RWPE2 (cell line): ENCODE measurements at regions not wholly inside any gene's neighbourhood (a gene's known extent, or its start where the extent isn't known, plus 50 kb on each side); places are given as distances from the start of the nearest gene placed in this dataset.

ENCODE experiments used
- ATAC-seq: fragments of 200-7000 bp; cut with Tn5 transposase; 3 replicates; pipeline ENCODE4 v1.9.1; 2021; ENCODE audit warnings: low read depth
- DNase-seq: peaks from one replicate; pipeline ENCODE4 v3.0.0-alpha.2; 2020; ENCODE audit warnings: low spot score
- H3K27ac ChIP-seq: fragments of 450-650 bp; 2 replicates; pipeline ENCODE4 v1.5.1; 2017; ENCODE audit warnings: mild to moderate bottlenecking; ENCODE audit not compliant: poor library complexity, severe bottlenecking
- H3K27me3 ChIP-seq: fragments of 250-450 bp; sonication (Bioruptor Pico); 2 replicates; pipeline ENCODE4 v1.5.1; 2021; ENCODE audit warnings: mild to moderate bottlenecking, moderate library complexity; ENCODE audit not compliant: insufficient read depth, poor library complexity, severe bottlenecking
- H3K36me3 ChIP-seq: fragments of 250-450 bp; sonication (Bioruptor Pico); 2 replicates; pipeline ENCODE4 v1.5.1; 2020; ENCODE audit warnings: low read depth, mild to moderate bottlenecking, moderate library complexity
- H3K4me1 ChIP-seq: fragments of 250-450 bp; sonication (Bioruptor Pico); 2 replicates; pipeline ENCODE4 v1.5.1; 2021; ENCODE audit warnings: mild to moderate bottlenecking, moderate library complexity; ENCODE audit not compliant: insufficient read depth, poor library complexity, severe bottlenecking
- H3K4me3 ChIP-seq: fragments of 250-450 bp; sonication (Bioruptor Pico); 2 replicates; pipeline ENCODE4 v1.5.1; 2021; ENCODE audit warnings: mild to moderate bottlenecking, moderate library complexity; ENCODE audit not compliant: severe bottlenecking
- H3K9me3 ChIP-seq: fragments of 250-450 bp; sonication (Bioruptor Pico); 2 replicates; pipeline ENCODE4 v1.5.1; 2021; ENCODE audit warnings: mild to moderate bottlenecking, moderate library complexity; ENCODE audit not compliant: severe bottlenecking
- TF ChIP-seq, protein P1 (sequence below): fragments of 450-650 bp; IDR thresholded peaks from one replicate; pipeline ENCODE4 v1.5.1; 2017; ENCODE audit warnings: mild to moderate bottlenecking, moderate library complexity; ENCODE audit not compliant: poor library complexity, severe bottlenecking

DNA sequence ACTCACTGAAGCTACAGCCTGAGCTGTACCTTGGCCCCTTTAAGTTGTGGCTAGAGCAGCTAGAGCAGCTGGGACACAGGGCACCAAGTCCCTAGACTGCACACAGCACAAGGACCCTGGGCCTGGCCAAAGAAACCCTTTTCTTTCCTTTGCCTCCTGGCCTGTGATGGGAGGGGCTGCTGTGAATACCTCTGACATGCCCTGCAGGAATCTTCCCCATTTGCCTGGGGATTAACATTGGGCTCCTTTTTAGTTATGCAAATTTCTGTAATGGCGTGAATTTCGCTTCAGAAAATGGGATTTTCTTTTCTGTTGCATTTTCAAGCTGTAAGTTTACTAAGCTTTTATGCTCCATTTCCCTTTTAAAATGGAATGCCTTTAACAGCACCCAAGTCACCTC is 611.2 kb upstream of the ARPP21 start:
- Histone ChIP-seq H3K27me3 (no peaks in the 10 kb centered on the region), H3K4me3 (no peak overlapping the region), H3K36me3 (no peaks in the 10 kb centered on the region), H3K9me3 (no peaks in the 10 kb centered on the region), H3K27ac (no peak overlapping the region), H3K4me1 (no peaks in the 10 kb centered on the region)
- DNase-seq (no peak), ATAC-seq (no peak)
- TF ChIP-seq, protein P1, sequence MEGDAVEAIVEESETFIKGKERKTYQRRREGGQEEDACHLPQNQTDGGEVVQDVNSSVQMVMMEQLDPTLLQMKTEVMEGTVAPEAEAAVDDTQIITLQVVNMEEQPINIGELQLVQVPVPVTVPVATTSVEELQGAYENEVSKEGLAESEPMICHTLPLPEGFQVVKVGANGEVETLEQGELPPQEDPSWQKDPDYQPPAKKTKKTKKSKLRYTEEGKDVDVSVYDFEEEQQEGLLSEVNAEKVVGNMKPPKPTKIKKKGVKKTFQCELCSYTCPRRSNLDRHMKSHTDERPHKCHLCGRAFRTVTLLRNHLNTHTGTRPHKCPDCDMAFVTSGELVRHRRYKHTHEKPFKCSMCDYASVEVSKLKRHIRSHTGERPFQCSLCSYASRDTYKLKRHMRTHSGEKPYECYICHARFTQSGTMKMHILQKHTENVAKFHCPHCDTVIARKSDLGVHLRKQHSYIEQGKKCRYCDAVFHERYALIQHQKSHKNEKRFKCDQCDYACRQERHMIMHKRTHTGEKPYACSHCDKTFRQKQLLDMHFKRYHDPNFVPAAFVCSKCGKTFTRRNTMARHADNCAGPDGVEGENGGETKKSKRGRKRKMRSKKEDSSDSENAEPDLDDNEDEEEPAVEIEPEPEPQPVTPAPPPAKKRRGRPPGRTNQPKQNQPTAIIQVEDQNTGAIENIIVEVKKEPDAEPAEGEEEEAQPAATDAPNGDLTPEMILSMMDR = no peak

DNA sequence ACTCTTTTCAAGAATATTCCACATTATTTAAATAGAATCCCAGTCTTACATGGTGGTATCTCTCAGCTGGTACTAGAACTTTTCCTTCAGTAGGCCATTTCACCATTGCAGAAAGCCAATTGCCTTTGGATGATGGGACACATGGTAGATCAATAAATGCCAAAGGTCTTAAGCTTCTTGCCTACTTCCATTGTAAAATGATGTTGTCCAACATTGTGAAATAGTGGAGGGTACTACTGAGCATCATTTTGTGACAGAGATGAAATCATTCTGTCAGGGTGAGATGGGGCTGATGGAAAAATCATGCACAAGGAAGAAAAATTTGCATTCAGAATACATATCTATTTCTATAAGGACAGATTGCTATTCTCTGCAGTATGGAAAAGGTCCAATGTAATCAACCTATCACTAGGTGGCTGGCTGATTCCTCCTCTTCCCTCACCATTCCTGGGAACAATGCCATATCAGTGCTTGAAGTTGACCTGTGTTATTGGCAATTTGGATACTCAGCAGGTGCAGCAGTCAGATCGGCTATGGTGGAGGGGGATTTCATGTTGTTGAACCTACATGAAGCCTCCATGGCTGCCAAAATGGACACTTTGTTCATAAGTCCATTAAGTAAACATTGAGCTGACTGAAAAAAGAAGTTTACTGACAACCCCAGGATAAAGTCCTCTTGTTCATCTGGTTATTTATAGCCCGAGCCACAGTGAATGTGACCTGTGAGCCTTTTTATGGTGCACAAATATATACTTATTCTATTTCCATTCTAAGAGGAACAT is 596.9 kb upstream of the ARPP21 start:
- no peaks in the 10 kb centered on the region for H3K9me3 ChIP-seq

DNA sequence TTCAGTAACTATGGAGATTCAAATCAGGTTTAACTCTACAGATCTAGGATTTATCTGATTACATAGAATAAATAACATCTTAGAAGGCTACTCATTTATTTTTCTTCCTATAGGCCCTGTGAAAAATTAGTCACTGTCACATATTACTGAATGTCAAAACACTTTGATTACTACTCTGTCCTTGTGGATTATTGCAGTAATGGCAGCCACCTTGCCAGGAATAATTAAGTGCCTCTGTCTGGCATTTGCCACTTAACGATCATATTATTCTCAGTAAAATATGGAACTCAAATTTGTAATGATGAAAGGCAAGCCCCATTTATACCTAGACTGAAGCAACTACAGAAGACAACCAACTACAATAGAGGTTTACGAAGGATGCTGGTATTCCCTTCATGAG is 596.3 kb upstream of the ARPP21 start:
- ATAC-seq (no peak), DNase-seq (no peak)
- Histone ChIP-seq H3K27ac (no peak overlapping the region), H3K9me3 (no peaks in the 10 kb centered on the region), H3K4me3 (no peak overlapping the region), H3K4me1 (no peaks in the 10 kb centered on the region), H3K27me3 (no peaks in the 10 kb centered on the region), H3K36me3 (no peaks in the 10 kb centered on the region)
- TF ChIP-seq, protein P1 = no peak

More for the DNA sequence above, 596.9 kb upstream of the ARPP21 start:
- Histone ChIP-seq H3K4me3 (no peak overlapping the region), H3K36me3 (no peaks in the 10 kb centered on the region), H3K27me3 (no peaks in the 10 kb centered on the region), H3K27ac (no peak overlapping the region), H3K4me1 (no peaks in the 10 kb centered on the region)
- TF ChIP-seq, protein P1 = no peak
- DNase-seq (no peak), ATAC-seq (no peak)

DNA sequence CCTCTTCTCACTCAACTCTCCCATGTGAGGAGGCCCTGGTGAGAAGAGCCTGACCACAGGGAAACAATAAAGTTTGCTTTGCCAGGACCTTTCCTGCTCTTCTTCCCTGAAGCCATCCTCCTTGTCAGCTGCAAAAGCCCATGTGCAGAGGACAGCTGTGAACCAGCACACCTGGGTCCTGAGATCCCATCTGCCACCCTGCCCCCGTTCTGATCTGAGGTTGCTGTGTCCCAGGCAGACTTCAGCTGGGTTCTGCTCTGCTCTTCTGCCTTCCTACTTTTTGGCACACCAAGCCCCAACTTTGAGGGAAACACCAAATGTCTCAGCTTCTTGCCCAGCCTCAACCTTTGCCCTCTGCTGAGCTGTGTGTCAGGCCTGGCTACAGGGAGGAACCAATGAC is 595.1 kb upstream of the ARPP21 start:
- DNase-seq = no peak
- TF ChIP-seq, protein P1 = no peak
- Histone ChIP-seq H3K9me3 (no peaks in the 10 kb centered on the region), H3K27ac (no peak overlapping the region), H3K27me3 (no peaks in the 10 kb centered on the region), H3K4me3 (no peak overlapping the region), H3K36me3 (no peaks in the 10 kb centered on the region), H3K4me1 (no peaks in the 10 kb centered on the region)
- ATAC-seq = no peak

DNA sequence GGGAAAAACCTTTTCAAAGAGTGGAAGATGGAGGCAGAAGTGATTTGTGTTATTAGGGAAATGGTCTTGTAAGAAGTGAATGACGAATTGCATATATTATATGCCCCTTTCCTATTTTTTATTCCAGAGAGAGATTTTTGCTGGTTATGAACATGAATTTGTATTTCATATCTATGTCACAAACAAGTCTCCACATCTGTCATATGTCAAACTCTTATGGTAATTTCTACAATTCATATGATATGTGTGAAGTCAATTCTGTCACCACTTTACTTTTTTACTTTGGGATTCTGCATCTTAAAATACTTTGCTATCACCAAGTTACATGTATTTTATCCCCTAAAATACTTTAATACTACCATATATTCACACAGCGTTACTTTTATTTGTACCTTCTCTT is 594.2 kb upstream of the ARPP21 start:
- TF ChIP-seq, protein P1 = no peak
- no peak for ATAC-seq

More for the DNA sequence above, 594.2 kb upstream of the ARPP21 start:
- Histone ChIP-seq H3K4me1 (no peaks in the 10 kb centered on the region), H3K27me3 (no peaks in the 10 kb centered on the region), H3K27ac (no peak overlapping the region), H3K9me3 (no peaks in the 10 kb centered on the region), H3K4me3 (no peak overlapping the region), H3K36me3 (no peaks in the 10 kb centered on the region)
- no peak for DNase-seq
